GM21526 (cell line): ENCODE measurements at regions not wholly inside any gene's neighbourhood (a gene's known extent, or its start where the extent isn't known, plus 50 kb on each side); places are given as distances from the start of the nearest gene placed in this dataset.
"Not testable (repeated sequence)": the region's sequence is repeated elsewhere in the genome, so short reads cannot be mapped to it uniquely, and the experiment has no call there.

Source experiments
- ATAC-seq: cut with Tn5 transposase; IDR thresholded peaks from one replicate; pipeline ENCODE4 v1.9.1; 2021; ENCODE audit warnings: moderate library complexity; ENCODE audit not compliant: unreplicated experiment, low FRiP score

- no peak for ATAC-seq
These were observed 624.8 kb upstream of the PTBP2 start for GRCh38 chr1:96096613-96097321.

DNA sequence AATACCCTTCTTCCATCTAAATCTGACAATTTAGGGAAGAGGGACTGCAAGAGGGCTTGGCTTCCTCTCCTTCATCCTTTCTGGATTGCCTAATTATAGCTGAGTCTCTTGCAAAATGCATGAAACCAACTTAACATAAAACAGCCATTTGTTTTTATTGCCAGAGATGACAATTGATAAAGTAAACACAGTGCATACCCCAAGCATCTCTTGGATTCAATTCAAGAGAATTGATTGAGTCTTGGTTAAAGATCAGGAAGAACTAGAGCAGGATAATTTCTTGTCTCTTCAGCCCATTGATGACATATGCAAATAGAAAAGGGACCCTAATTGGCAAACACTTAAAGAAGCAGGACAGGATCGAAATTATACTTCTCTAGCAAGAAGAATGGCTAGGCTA, 617.1 kb upstream of the PTBP2 start:
- ATAC-seq, result no peak

DNA sequence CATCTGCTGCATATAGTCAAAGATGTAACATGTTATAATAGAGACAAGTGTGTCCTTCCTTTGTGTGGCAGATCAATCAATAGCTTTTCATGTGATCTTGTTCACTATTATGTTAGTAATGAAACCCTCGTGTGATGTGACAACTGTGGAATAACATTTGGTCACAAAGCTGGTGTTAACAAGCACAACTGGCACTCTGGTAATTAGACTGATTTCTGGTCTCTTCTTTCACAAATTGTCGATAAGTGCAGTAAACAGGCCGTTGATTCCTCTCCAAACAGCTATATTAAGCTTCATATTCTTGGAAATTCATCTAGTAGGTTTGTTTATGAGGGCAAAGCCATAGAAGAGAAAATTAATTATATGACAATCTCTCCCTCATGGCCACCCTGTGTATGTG, 616.7 kb upstream of the PTBP2 start:
- ATAC-seq, result no peak

DNA sequence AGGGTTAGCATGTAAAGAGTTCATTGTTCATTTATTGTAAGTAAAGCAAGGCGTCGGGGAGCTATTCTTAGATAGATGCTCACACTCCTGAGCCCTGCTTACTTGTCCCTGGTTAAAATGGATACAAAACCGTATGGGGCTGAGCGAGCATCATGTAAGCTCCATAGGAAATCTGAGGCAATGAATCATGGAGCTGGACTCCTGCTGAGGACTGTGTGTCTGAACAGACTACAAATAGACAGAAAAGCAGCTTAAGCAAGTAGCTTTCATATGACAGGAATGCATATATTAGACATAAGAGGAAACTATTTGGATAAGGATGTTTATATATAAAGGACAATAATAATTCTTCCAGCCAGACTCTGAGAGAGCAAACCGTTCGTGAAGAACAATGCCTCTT, 604.9 kb upstream of the PTBP2 start:
- ATAC-seq, result no peak

DNA sequence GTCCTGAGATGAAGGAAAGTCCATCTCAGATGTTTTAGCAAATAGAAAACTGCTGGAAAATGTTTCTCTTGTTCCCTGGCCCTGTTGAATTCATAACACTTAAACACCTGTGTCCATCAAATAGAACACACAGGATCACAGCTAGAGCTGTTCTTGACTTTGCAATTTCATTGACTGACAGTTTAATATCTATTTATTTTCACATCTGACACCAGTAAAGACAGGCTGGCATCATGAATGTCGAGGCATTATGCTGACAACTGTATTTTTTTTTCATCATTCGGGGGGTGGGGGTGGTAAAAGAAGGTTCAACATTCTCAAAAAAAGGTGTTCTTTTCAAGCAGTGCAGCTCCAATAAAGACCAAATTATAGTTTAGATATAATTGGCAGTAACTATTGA, 591.2 kb upstream of the PTBP2 start:
- no peak for ATAC-seq

DNA sequence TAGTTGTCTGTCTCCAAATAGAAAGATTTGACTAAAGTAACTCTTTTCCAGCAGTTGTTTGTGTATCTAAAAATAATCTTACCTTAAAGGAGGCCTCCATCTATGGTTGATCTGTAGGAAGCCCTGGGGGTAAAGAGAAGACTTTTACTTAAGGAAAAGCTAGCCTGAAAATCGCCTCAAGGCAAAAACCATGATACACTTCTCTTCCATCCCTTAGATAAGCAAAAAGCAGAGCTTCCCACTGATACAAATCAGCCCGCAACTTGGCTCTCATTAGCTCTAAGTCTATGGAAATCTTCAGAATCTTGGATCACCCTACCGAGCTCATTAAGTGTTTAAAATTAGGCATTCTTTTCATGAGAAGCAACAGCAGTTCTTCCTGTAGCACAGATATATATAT, 576.9 kb upstream of the PTBP2 start:
- no peak for ATAC-seq

- no peak for ATAC-seq
These were observed 576.1 kb upstream of the PTBP2 start for GRCh38 chr1:96145492-96145891.

DNA sequence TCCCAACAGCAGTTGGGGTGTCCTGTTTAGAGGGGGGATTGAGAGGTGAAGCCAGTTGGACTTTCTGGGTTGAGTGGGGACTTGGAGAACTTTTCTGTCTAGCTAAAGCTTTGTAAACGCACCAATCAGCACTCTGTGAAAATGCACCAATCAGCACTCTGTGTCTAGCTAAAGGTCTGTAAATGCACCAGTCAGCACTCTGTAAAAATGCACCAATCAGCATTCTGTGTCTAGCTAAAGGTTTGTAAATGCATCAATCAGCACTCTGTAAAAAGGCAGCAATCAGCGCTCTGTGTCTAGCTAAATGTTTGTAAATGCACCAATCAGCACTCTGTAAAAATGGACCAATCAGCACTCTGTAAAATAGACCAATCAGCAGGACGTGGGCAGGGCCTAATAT, 568.6 kb upstream of the PTBP2 start:
- ATAC-seq, result not testable (repeated sequence)

DNA sequence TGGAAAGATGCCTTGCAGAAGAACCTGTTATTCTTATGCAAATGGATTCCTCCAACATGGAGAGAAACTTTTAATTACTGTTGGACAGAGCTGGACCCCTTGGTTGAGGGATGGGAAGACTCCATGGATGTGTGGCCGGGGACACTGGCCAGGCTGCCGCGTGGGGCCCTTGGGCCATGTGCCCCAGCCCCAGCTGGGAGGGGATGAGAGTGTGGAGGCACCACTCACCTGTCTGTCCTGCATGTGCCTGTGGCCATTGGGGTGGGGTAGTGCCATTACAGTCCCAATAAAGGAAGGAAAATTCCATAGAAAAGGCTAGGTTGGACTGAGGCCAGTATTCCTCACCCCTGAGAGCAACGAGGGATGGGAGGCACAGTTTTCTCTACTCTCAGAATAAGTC, 564.5 kb upstream of the PTBP2 start:
- no peak for ATAC-seq

- ATAC-seq, result no peak
These were observed 562.2 kb upstream of the PTBP2 start for GRCh38 chr1:96159379-96159778.

DNA sequence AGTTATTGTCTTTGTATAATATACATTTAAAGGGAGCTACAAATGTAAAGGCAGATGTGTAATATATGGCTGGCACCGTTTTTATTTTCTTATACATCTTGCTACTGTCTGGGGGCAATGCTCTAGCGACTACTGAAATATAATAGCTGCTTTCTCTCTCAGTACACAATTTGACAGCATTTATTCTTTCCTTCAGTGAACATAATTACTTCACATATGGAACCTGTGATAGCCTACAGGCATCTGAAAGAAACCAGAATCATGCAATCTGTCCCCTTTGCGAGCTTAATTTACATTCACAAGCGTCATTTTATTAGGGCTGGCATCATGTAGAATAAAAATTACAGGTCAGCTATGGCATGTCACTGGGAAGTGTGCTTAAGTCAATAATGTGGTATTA, 557.5 kb upstream of the PTBP2 start:
- ATAC-seq, result no peak

DNA sequence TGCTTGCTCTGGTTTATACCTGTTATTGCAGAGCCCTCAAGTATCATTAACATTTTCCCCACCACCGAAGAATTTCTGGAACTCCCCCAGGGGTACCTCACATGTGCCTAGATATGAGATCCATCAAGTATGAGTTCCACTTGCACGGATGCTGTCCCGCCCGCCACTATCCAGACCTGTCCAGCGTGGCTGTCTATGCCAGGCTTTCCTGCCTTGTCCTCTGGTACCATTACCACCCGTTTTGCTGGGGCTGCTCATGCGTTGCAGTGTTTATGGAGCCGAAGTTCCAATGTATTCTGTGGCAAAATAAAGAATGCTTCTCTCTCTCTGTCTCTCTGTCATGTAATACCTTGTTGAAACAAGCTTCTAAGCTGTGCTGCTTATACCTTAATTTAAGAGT, 543.5 kb upstream of the PTBP2 start:
- ATAC-seq, result no peak

GRCh38 chr1:96183485-96183884, 538.1 kb upstream of the PTBP2 start:
- ATAC-seq, result no peak

- ATAC-seq, result no peak
These were observed 537.7 kb upstream of the PTBP2 start for GRCh38 chr1:96183928-96184327.

- ATAC-seq, result no peak
These were observed 536.4 kb upstream of the PTBP2 start for GRCh38 chr1:96185181-96185580.

DNA sequence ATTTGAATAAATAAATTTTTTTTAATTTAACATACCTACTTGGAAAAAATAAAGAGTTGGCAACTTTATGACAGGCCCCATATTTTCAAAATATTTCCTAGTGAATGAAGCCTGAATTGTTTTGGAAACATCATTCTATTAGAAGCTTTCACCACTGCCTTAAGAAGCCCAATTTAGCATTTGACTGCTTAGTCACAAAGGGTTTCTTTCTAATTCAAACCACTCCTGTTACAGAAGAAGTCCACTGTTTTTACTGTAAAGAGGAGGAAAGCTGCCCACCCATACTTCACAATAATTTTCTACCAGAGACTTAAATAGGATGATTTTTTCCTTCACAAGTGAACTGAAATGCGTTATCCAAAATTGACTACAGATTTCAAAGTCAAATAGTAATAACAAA, 534.6 kb upstream of the PTBP2 start:
- no peak for ATAC-seq

DNA sequence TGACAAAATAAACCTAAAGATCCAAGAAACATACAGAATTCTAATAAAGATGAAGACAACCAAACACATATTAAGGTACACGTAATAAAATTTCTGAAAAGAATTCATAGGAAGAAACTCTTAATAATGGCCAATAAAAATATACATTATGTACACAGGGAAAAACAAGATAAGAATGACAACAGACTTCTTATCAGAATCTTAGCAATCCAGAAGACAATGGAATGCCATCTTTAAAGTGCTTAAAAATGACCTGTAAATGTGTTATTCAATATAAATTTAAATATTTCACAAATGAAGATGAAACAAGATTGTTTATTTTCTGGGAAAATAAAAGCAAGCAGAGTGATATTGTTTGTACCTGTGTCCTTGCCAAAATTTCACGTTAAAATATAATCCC, 530.4 kb upstream of the PTBP2 start:
- ATAC-seq, result no peak

- ATAC-seq, result no peak
These were observed 515.1 kb upstream of the PTBP2 start for GRCh38 chr1:96206451-96206850.

- ATAC-seq, result no peak
These were observed 513.6 kb upstream of the PTBP2 start for GRCh38 chr1:96207936-96208335.

- ATAC-seq, result no peak
These were observed 513.2 kb upstream of the PTBP2 start for GRCh38 chr1:96208428-96208827.

DNA sequence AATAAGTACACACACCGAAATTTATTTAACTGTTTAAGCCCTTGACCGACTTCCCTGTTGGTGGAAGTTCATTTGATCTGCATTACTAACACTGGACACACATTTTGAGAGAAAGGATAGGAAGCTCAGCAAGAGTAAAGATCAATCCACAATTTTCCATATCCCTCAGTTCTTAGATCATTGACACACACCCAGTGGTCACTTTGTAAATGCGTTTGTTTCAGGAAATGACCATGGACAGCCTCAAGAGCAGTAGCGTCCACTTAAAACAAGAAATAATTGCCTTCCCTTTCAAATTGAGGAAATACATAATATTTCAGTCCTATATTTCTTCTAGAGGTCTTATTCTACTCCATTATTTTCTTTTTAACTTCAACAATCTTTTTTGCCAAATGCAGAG, 511.5 kb upstream of the PTBP2 start:
- no peak for ATAC-seq

- ATAC-seq, result no peak
These were observed 510.4 kb upstream of the PTBP2 start for GRCh38 chr1:96211202-96211601.

DNA sequence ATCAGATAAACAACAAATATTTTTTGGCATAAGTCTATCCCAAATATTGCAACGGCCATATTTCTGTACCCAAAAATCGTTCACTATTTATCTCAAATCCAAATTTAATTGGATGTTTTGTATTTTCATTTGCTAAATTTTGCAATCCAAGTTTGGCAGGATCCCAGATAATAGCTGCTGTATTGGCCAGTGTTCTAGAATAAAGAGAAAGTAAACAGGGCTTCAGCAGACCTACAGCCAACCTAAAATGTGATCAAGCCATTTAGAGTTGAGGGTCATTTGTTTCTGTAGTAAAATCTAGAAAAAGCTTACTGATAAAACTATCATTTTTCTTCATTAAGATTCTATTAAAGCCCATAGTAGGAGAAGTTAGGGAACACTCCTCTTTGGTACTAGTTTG, 506.6 kb upstream of the PTBP2 start:
- ATAC-seq, result no peak
